ENCODE measurements at regions not wholly inside any gene's neighbourhood (a gene's known extent, or its start where the extent isn't known, plus 50 kb on each side); places are given as distances from the start of the nearest gene placed in this dataset.

DNA sequence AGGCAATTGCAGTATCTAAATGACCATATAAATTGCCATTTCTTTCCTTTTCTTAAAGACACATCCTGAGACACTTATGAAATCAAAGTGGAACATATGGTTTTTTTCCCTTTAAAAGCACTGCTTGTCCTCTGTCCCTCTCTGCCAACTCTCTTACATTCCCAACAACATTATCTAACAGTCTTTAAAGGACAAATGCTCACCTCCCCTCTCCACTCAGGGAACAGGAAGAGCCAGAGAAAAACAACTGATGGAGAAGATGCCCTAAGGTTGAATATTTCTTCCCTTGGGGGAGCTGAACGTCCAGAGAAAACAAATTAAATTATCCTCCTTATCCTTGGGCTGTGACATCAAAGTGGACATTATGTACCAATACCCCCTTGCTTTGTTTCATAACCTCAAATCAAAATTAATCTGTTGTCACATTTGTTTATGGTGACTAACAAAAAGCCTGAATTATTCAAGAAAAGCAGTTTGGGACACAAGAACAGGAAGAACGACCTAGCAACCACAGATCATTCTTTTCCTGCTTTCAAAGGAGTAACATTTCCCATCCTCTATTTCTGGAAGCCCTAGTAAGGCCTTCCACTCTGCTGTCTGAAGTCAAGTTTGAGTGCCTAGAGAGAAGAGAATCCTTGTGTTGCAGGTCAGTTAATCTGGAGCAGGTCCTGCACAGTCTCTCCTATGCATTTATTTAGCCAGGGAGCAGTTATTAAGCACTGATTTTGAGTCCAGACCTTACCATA, 52.6 kb upstream of the PAGE1 start:
- intact Hi-C loops (cut with DNase I), result no loop called here
- no peaks in the 10 kb centered on the region for H3K4me1 ChIP-seq
- H3K9me3 ChIP-seq, result no peaks in the 10 kb centered on the region
- DNase-seq (no peak), ATAC-seq (no peak)
- WGBS, 2 donors, result 19 to 33% methylated on average over 2 of the region's 2 CpGs
- no peak overlapping the region for H3K4me3 ChIP-seq
- H3K27ac ChIP-seq, result no peak overlapping the region
- H3K36me3 ChIP-seq, result no peaks in the 10 kb centered on the region
- TF ChIP-seq, protein P1, sequence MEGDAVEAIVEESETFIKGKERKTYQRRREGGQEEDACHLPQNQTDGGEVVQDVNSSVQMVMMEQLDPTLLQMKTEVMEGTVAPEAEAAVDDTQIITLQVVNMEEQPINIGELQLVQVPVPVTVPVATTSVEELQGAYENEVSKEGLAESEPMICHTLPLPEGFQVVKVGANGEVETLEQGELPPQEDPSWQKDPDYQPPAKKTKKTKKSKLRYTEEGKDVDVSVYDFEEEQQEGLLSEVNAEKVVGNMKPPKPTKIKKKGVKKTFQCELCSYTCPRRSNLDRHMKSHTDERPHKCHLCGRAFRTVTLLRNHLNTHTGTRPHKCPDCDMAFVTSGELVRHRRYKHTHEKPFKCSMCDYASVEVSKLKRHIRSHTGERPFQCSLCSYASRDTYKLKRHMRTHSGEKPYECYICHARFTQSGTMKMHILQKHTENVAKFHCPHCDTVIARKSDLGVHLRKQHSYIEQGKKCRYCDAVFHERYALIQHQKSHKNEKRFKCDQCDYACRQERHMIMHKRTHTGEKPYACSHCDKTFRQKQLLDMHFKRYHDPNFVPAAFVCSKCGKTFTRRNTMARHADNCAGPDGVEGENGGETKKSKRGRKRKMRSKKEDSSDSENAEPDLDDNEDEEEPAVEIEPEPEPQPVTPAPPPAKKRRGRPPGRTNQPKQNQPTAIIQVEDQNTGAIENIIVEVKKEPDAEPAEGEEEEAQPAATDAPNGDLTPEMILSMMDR (IDR thresholded peaks at IDR 0.05), result no peak
- peaks cover 0 to 73% (median 0%) of the 10 kb centered on the region in 7 donors for H3K27me3 ChIP-seq

DNA sequence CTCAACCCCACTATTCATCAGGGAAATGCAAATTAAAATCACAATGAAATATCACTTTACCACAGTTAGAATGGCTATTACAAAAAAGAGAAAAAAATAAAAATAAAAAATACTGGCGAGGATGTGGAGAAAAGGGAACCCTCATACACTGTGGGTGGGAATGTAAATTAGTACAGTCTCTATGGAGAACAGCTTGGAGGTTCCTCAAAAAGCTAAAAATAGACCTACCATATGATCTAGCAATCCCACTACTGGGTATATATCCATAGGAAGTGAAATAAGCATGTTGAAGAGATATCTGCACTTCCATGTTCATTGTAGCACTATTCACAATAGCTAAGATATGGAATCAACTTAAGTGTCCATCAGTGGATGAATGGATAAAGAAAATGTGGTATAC, 50.5 kb upstream of the PAGE1 start:
- H3K27me3 ChIP-seq, result peaks cover 0 to 74% (median 0%) of the 10 kb centered on the region in 7 donors
- DNase-seq (no peak), ATAC-seq (no peak)
- no peaks in the 10 kb centered on the region for H3K36me3 ChIP-seq
- no peaks in the 10 kb centered on the region for H3K4me1 ChIP-seq
- intact Hi-C loops (cut with DNase I), result no loop called here
- H3K27ac ChIP-seq, result no peak overlapping the region
- no peaks in the 10 kb centered on the region for H3K9me3 ChIP-seq
- no peak overlapping the region for H3K4me3 ChIP-seq
- WGBS, 2 donors, result 87 to 94% methylated on average over 1 of the region's 1 CpG
- TF ChIP-seq, protein P1 (IDR thresholded peaks at IDR 0.05), result no peak
